HCT116 (cell line): ENCODE measurements at regions not wholly inside any gene's neighbourhood (a gene's known extent, or its start where the extent isn't known, plus 50 kb on each side); places are given as distances from the start of the nearest gene placed in this dataset.

ENCODE experiments used
- ATAC-seq: fragments of 200-7000 bp; cut with Tn5 transposase; 2 replicates; pipeline ENCODE4 v1.9.1; 2020; ENCODE audit warnings: mild to moderate bottlenecking, moderate library complexity
- BruUV-seq: library from RNA; stranded (reverse); fragments of 400-500 nt; replicated peaks from 2 replicates; lab custom pipeline; 2021; lab: Mats Ljungman, UMichigan
- CTCF ChIA-PET: fragments of 300-600 bp; sonication (Branson Sonifier 250); formaldehyde crosslinking; loops from one replicate; lab custom pipeline; 2021; ENCODE audit warnings: antibody characterized with exemption; lab: Charles Lee
- POLR2A ChIA-PET: fragments of 300-600, 350-600 bp; sonication (Branson Sonifier 250); formaldehyde crosslinking; loops from one replicate; lab custom pipeline; 2021; ENCODE audit warnings: antibody characterized with exemption; lab: Charles Lee
- RAD21 ChIA-PET, 2 experiments: fragments of 300-600 bp; sonication (Branson Sonifier 250); formaldehyde crosslinking; loops; one replicate each; lab custom pipeline; 2023; ENCODE audit warnings: low total read pairs in 2 of 2; ENCODE audit not compliant: uncharacterized antibody in 2 of 2, unreplicated experiment in 2 of 2, low non-redundant PET in 1 of 2; lab: Charles Lee
- DNase-seq: peaks from one replicate; pipeline ENCODE4 v3.0.0-alpha.2; 2010; ENCODE audit warnings: low read depth, low spot score
- H2AFZ ChIP-seq: fragments of 200-600 bp; shearing (Covaris generic), sonication (generic); 2 replicates; pipeline ENCODE4 v1.6.1; 2017; ENCODE audit warnings: low read depth, mixed run types, mixed read lengths, antibody characterized with exemption, low read length; ENCODE audit not compliant: poor library complexity, severe bottlenecking
- H3K27ac ChIP-seq: 2 replicates; pipeline ENCODE4 v1.5.1; 2012; ENCODE audit warnings: low read depth, low read length
- H3K27me3 ChIP-seq: fragments of 200-600 bp; sonication (generic); 2 replicates; pipeline ENCODE4 v1.6.1; 2016; ENCODE audit warnings: mixed run types, low read length, mixed read lengths; ENCODE audit not compliant: insufficient read depth
- H3K36me3 ChIP-seq, 2 experiments: fragments of 200-500 bp in 1 of 2; fragments of 200-600 bp in 1 of 2; sonication (Bioruptor generic) in 1 of 2; sonication (generic) in 1 of 2; 2 replicates each; pipeline versions ENCODE4 v1.5.1 to v1.6.1; 2014 to 2016; ENCODE audit warnings: low read length in 2 of 2, inconsistent platforms in 1 of 2, mixed read lengths in 1 of 2, mixed run types in 1 of 2; ENCODE audit not compliant: insufficient read depth in 2 of 2, control insufficient read depth in 1 of 2
- H3K4me1 ChIP-seq, 2 experiments: fragments of 200-600 bp in 1 of 2; sonication (generic) in 1 of 2; 2 replicates each; pipeline versions ENCODE4 v1.5.1 to v1.6.1; 2012 to 2017; ENCODE audit warnings: low read length in 2 of 2, inconsistent platforms in 1 of 2, mild to moderate bottlenecking in 1 of 2, mixed read lengths in 1 of 2, mixed run types in 1 of 2, moderate library complexity in 1 of 2; ENCODE audit not compliant: insufficient read depth in 2 of 2, control insufficient read depth in 1 of 2
- H3K4me2 ChIP-seq: fragments of 200-600 bp; sonication (generic); 2 replicates; pipeline ENCODE4 v1.6.1; 2017; ENCODE audit warnings: mixed run types, low read length, mixed read lengths
- H3K4me3 ChIP-seq, 2 experiments: fragments of 200-600 bp in 1 of 2; sonication (generic) in 1 of 2; replicated peaks in 1 of 2; 2 replicates each; pipeline ENCODE4 v1.5.1; 2011 to 2016; ENCODE audit warnings: low read length in 2 of 2, control low read depth in 1 of 2, low read depth in 1 of 2, mild to moderate bottlenecking in 1 of 2, mixed read lengths in 1 of 2, mixed run types in 1 of 2
- H3K79me2 ChIP-seq: fragments of 200-600 bp; sonication (generic); 2 replicates; pipeline ENCODE4 v1.6.1; 2017; ENCODE audit warnings: mild to moderate bottlenecking, mixed run types, low read length, moderate library complexity, mixed read lengths; ENCODE audit not compliant: insufficient read depth
- H3K9ac ChIP-seq: fragments of 200-600 bp; sonication (generic); 2 replicates; pipeline ENCODE4 v1.6.1; 2016; ENCODE audit warnings: low read length, mixed read lengths
- H3K9me2 ChIP-seq: fragments of 200-600 bp; sonication (generic), shearing (Covaris generic); 2 replicates; pipeline ENCODE4 v1.6.1; 2017; ENCODE audit warnings: mixed run types, mild to moderate bottlenecking, moderate library complexity; ENCODE audit not compliant: insufficient read depth
- H3K9me3 ChIP-seq, 2 experiments: fragments of 200-500 bp in 1 of 2; fragments of 200-600 bp in 1 of 2; sonication (Bioruptor generic) in 1 of 2; sonication (generic) in 1 of 2; 2 replicates each; pipeline ENCODE4 v1.6.1; 2014 to 2017; ENCODE audit warnings: low read length in 2 of 2, mixed read lengths in 2 of 2, inconsistent platforms in 1 of 2, low read depth in 1 of 2, mild to moderate bottlenecking in 1 of 2, mixed run types in 1 of 2, moderate library complexity in 1 of 2; ENCODE audit not compliant: control insufficient read depth in 1 of 2, insufficient read depth in 1 of 2
- H4K20me1 ChIP-seq: fragments of 200-600 bp; sonication (generic), shearing (Covaris generic); 2 replicates; pipeline ENCODE4 v1.6.1; 2017; ENCODE audit warnings: mixed run types, mild to moderate bottlenecking, moderate library complexity; ENCODE audit not compliant: insufficient read depth
- ATF3 ChIP-seq: IDR thresholded peaks from 2 replicates; pipeline ENCODE4 v1.6.1; 2012
- CBX3 ChIP-seq: IDR thresholded peaks from 2 replicates; pipeline ENCODE4 v1.6.1; 2012; ENCODE audit warnings: low read depth
- CEBPB ChIP-seq: IDR thresholded peaks from 2 replicates; pipeline ENCODE4 v1.6.1; 2012; ENCODE audit warnings: low read depth
- EZH2 ChIP-seq: fragments of 200-600 bp; sonication (generic); IDR thresholded peaks from 2 replicates; pipeline ENCODE4 v1.6.1; 2017; ENCODE audit warnings: antibody characterized with exemption, mixed run types
- EZH2phosphoT487 ChIP-seq: fragments of 200-600 bp; IDR thresholded peaks from 2 replicates; pipeline ENCODE4 v1.6.1; 2018; ENCODE audit warnings: antibody characterized with exemption, borderline replicate concordance
- FOSL1 ChIP-seq: IDR thresholded peaks from 2 replicates; pipeline ENCODE4 v1.6.1; 2012; ENCODE audit warnings: low read depth
- MAX ChIP-seq: IDR thresholded peaks from 2 replicates; pipeline ENCODE4 v1.6.1; 2012
- POLR2A ChIP-seq: IDR thresholded peaks from 2 replicates; pipeline ENCODE4 v1.7.0; 2011; ENCODE audit warnings: borderline replicate concordance; ENCODE audit not compliant: insufficient read depth, insufficient read length; ENCODE audit errors: extremely low read depth
- POLR2AphosphoS5 ChIP-seq: IDR thresholded peaks from 2 replicates; pipeline ENCODE4 v1.6.1; 2011; ENCODE audit warnings: mild to moderate bottlenecking, low read depth, low read length, moderate library complexity
- RAD21 ChIP-seq: IDR thresholded peaks from 2 replicates; pipeline ENCODE4 v1.6.1; 2012; ENCODE audit warnings: low read depth, mild to moderate bottlenecking
- SIN3A ChIP-seq: IDR thresholded peaks from 2 replicates; pipeline ENCODE4 v1.6.1; 2012; ENCODE audit warnings: low read depth
- SRF ChIP-seq: IDR thresholded peaks from 2 replicates; pipeline ENCODE4 v1.6.1; 2012; ENCODE audit warnings: low read depth
- TCF7L2 ChIP-seq: IDR thresholded peaks from 2 replicates; pipeline ENCODE4 v1.7.0; 2011; ENCODE audit warnings: borderline replicate concordance, inconsistent platforms; ENCODE audit not compliant: insufficient read depth, insufficient read length; ENCODE audit errors: extremely low read depth
- ZFX ChIP-seq: fragments of 450-650 bp; IDR thresholded peaks from 2 replicates; pipeline ENCODE4 v1.6.1; 2017
- ZNF274 ChIP-seq: fragments of 200-500 bp; sonication (Bioruptor generic); IDR thresholded peaks from 2 replicates; pipeline ENCODE4 v1.6.1; 2014; ENCODE audit warnings: mild to moderate bottlenecking, low read depth, low read length, inconsistent platforms
- intact Hi-C: fragments of 100-400 bp; cut with micrococcal nuclease; formaldehyde crosslinking; loops from 2 replicates; pipeline ENCODE4 v1.10.0; 2022

- Histone ChIP-seq H3K36me3 (no peaks in the 10 kb centered on the region), H3K9me3 (no peaks in the 10 kb centered on the region), H3K9ac (no peak overlapping the region), H3K4me3 (no peak overlapping the region), H3K9me2 (no peaks in the 10 kb centered on the region), H4K20me1 (no peaks in the 10 kb centered on the region), H3K4me1 (no peaks in the 10 kb centered on the region), H3K27ac (no peak overlapping the region), H3K79me2 (no peaks in the 10 kb centered on the region), H3K4me2 (no peak overlapping the region), H2AFZ (no peak overlapping the region), H3K27me3 (peaks cover 50% of the 10 kb centered on the region)
- no TSS peak for BruUV-seq
- POLR2A ChIA-PET: no interaction called here
- ATAC-seq: no peak
- CTCF ChIA-PET: no interaction called here
- no peak for DNase-seq
- TF ChIP-seq MAX: no peak
- no peak for TF ChIP-seq ZNF274
- TF ChIP-seq EZH2: no peak
- TF ChIP-seq SIN3A: no peak
- no peak for TF ChIP-seq RAD21
- no peak for TF ChIP-seq ZFX
- intact Hi-C loops: no loop called here
- RAD21 ChIA-PET: no interaction called here
These were observed 138.6 kb downstream of the PDCD6IP start for GRCh38 chr3:33936921-33937525.

GRCh38 chr3:33937628-33938027 lies 139.2 kb downstream of the PDCD6IP start:
- Histone ChIP-seq H3K4me3 (no peak overlapping the region), H3K27ac (no peak overlapping the region), H3K9ac (no peak overlapping the region), H3K4me1 (no peaks in the 10 kb centered on the region), H3K9me2 (no peaks in the 10 kb centered on the region), H2AFZ (no peak overlapping the region), H3K4me2 (no peak overlapping the region), H3K79me2 (no peaks in the 10 kb centered on the region), H3K27me3 (peaks cover 53% of the 10 kb centered on the region), H3K9me3 (no peaks in the 10 kb centered on the region), H4K20me1 (no peaks in the 10 kb centered on the region), H3K36me3 (no peaks in the 10 kb centered on the region)
- DNase-seq: no peak
- ChIA-PET RAD21 (no interaction called here), POLR2A (no interaction called here), CTCF (no interaction called here)
- intact Hi-C loops: no loop called here
- no TSS peak for BruUV-seq
- no peak for ATAC-seq
- TF ChIP-seq FOSL1 (no peak), TCF7L2 (no peak), POLR2A (no peak), CBX3 (no peak), SIN3A (no peak), RAD21 (no peak), CEBPB (no peak), ATF3 (no peak), MAX (no peak), EZH2phosphoT487 (no peak), ZFX (no peak), SRF (no peak), POLR2AphosphoS5 (no peak), EZH2 (no peak)
